Central memory CD8-positive, alpha-beta T cell (primary cell): ENCODE measurements at regions not wholly inside any gene's neighbourhood (a gene's known extent, or its start where the extent isn't known, plus 50 kb on each side); places are given as distances from the start of the nearest gene placed in this dataset.

Experiments
- ATAC-seq: fragments of 150-1000 bp; cut with Tn5 transposase; replicated peaks from 2 replicates; pipeline ENCODE4 v1.10.0; 2022; ENCODE audit warnings: mild to moderate bottlenecking, moderate FRiP score, moderate number of reproducible peaks; ENCODE audit not compliant: poor library complexity, severe bottlenecking; ENCODE audit errors: extremely low read depth
- DNase-seq, 2 donors: peaks; one replicate each; pipeline ENCODE4 v3.0.0; 2021; ENCODE audit warnings: low spot score in 2 of 2
- H3K27ac Mint-ChIP-seq: one replicate; pipeline ENCODE4 v1.8.0; 2022; ENCODE audit warnings: low read depth, mild to moderate bottlenecking, moderate library complexity, mixed read lengths
- H3K27me3 Mint-ChIP-seq: one replicate; pipeline ENCODE4 v1.8.0; 2022; ENCODE audit warnings: mixed read lengths
- H3K36me3 Mint-ChIP-seq: one replicate; pipeline ENCODE4 v1.8.0; 2022; ENCODE audit warnings: mild to moderate bottlenecking, moderate library complexity, mixed read lengths; ENCODE audit not compliant: insufficient read depth
- H3K4me1 Mint-ChIP-seq: one replicate; pipeline ENCODE4 v1.8.0; 2022; ENCODE audit warnings: mixed read lengths
- H3K4me3 Mint-ChIP-seq: one replicate; pipeline ENCODE4 v1.8.0; 2022; ENCODE audit warnings: mild to moderate bottlenecking, moderate library complexity, mixed read lengths
- H3K9me3 Mint-ChIP-seq: one replicate; pipeline ENCODE4 v1.8.0; 2022; ENCODE audit warnings: mixed read lengths

DNA sequence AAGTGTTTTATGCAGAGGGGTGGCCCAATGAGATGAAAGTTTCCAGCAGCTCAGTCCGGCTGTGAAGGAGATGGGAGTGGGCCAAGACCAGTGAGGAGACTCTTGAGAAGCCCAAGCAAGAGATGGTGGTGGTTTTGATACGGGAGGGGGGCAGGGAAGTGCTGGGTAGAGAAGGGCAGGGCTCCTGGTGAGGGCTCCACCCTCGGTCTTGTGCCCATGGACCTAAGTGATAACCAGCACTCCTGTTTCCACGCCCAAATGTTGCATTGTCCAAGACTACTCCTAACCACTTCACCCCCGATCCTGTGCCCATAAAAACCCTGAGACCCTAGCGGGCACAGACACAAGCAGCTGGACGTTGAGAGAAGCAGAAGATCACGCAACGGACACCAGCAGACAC lies 140.9 kb downstream of the MIS18A start:
- Mint-ChIP-seq H3K36me3 (no peaks in the 10 kb centered on the region), H3K27me3 (peaks cover 72% of the 10 kb centered on the region), H3K9me3 (peaks cover 5% of the 10 kb centered on the region), H3K4me3 (no peak overlapping the region), H3K4me1 (no peaks in the 10 kb centered on the region), H3K27ac (no peak overlapping the region)
- ATAC-seq (no peak), DNase-seq (no peak)

GRCh38 chr21:32137266-32137665 lies 141.6 kb downstream of the MIS18A start:
- no peak for ATAC-seq
- Mint-ChIP-seq H3K27ac (no peak overlapping the region), H3K4me1 (no peaks in the 10 kb centered on the region), H3K27me3 (peaks cover 73% of the 10 kb centered on the region), H3K9me3 (peaks cover 5% of the 10 kb centered on the region), H3K36me3 (no peaks in the 10 kb centered on the region), H3K4me3 (no peak overlapping the region)
- no peak for DNase-seq

DNA sequence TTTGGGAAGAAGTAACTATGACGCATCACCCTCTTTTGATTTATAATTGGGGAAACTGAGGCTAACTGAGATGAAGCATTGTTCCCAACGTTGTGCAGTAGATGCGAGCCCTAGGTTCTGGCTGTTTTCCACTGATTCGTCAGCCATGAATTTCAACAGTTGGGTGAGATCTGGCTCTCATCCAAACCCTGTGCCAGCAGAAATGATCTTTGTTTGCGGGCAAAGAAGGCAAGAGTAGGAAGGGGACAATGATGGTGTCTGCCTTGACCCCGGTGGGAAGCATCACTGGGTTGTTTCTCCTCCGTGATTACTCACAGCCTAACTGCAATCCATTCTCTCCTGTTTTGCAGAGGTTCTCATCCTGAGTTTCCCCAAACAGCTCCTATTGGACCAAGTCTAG lies 142.3 kb downstream of the MIS18A start:
- Mint-ChIP-seq H3K4me3 (no peak overlapping the region), H3K36me3 (no peaks in the 10 kb centered on the region), H3K9me3 (peaks cover 6% of the 10 kb centered on the region), H3K4me1 (no peaks in the 10 kb centered on the region), H3K27ac (no peak overlapping the region), H3K27me3 (peaks cover 73% of the 10 kb centered on the region)
- ATAC-seq (no peak), DNase-seq (no peak)

- no peaks in the 10 kb centered on the region for H3K4me1 Mint-ChIP-seq
- peaks cover 10% of the 10 kb centered on the region for H3K9me3 Mint-ChIP-seq
- ATAC-seq (no peak), DNase-seq (no peak)
- H3K27ac Mint-ChIP-seq = no peak overlapping the region
- H3K4me3 Mint-ChIP-seq = no peak overlapping the region
- no peaks in the 10 kb centered on the region for H3K36me3 Mint-ChIP-seq
- H3K27me3 Mint-ChIP-seq = peaks cover 75% of the 10 kb centered on the region
Measured at GRCh38 chr21:32135401-32136363, 143.2 kb downstream of the MIS18A start.

DNA sequence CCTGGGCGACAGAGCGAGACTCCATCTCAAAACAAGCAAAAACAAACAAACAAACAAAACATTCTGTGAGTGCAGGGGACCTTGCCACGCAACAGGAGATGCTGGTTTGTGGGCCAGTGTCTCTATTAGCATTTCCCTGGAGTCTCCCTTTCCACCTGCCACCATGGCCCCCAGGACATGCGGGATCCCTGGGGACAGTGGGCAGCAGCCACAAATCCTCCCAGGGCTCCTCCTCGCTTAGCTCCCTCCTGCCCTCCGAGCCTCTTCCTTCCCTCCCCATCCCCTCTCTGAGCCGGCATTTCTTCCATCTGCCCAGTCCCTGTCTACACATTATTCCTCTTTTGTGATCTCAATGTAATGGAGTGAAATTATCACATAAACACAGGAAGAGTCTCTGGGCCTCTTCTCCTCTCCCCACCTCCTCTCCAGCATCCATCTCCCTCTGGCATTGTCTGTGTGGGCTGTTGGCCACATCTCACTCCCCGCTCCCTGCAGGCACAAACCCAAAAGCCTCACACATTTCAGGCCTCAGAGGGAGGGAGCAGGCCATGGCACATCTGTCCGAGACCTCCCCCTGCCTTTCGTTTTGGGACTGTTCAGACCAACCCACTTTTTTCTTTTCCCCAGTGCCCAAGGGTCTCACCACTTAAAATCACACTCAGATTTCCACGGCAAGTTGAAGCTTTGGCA lies 144.3 kb downstream of the MIS18A start:
- H3K9me3 Mint-ChIP-seq = peaks cover 10% of the 10 kb centered on the region
- no peaks in the 10 kb centered on the region for H3K36me3 Mint-ChIP-seq
- H3K27ac Mint-ChIP-seq = no peak overlapping the region
- H3K4me3 Mint-ChIP-seq = no peak overlapping the region
- DNase-seq (no peak), ATAC-seq (no peak)
- peaks cover 86% of the 10 kb centered on the region for H3K27me3 Mint-ChIP-seq
- no peaks in the 10 kb centered on the region for H3K4me1 Mint-ChIP-seq

DNA sequence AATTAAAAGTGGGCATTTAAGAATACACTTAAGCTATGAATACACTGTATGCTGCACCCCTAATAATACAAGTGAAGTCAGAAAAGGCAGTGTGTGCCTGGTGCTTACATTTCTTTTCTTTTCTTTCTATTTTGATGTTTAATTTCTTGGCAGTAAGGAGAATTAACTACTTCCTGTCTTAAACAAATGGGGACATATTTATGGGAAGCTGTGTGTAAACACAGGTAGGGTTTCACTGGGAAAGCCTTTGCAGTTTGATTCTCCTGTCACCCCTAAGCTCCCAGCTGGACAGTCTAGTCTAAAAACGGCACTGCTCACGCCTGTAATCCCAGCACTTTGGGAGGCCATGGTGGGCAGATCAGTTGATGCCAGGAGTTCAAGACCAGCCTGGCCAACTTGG lies 146.0 kb downstream of the MIS18A start:
- H3K36me3 Mint-ChIP-seq = no peaks in the 10 kb centered on the region
- H3K27ac Mint-ChIP-seq = no peak overlapping the region
- peaks cover 13% of the 10 kb centered on the region for H3K9me3 Mint-ChIP-seq
- DNase-seq = no peak
- ATAC-seq = no peak
- H3K4me3 Mint-ChIP-seq = no peak overlapping the region
- peaks cover 82% of the 10 kb centered on the region for H3K27me3 Mint-ChIP-seq
- H3K4me1 Mint-ChIP-seq = no peaks in the 10 kb centered on the region

DNA sequence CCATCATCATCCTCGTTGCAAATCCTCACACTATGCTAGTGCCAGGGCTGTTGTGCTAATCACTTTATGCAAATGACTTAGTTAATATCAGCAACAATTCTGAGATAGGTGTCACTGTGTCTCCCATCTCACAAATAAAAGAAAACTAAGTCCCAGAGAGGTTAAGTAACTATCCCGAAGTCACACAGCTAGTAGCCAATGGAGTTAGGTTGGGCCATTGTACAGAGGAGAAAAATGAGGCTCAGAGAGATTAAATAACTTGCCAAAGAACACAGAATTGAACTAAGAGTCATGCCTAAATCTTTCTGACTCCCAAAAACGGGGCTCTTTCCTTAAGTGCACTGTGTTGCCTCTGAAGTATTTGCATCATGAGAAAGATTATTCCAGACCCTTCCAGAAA lies 146.4 kb downstream of the MIS18A start:
- DNase-seq = no peak
- Mint-ChIP-seq H3K4me1 (no peaks in the 10 kb centered on the region), H3K27me3 (peaks cover 82% of the 10 kb centered on the region), H3K9me3 (peaks cover 16% of the 10 kb centered on the region), H3K4me3 (no peak overlapping the region), H3K27ac (no peak overlapping the region), H3K36me3 (no peaks in the 10 kb centered on the region)
- no peak for ATAC-seq

DNA sequence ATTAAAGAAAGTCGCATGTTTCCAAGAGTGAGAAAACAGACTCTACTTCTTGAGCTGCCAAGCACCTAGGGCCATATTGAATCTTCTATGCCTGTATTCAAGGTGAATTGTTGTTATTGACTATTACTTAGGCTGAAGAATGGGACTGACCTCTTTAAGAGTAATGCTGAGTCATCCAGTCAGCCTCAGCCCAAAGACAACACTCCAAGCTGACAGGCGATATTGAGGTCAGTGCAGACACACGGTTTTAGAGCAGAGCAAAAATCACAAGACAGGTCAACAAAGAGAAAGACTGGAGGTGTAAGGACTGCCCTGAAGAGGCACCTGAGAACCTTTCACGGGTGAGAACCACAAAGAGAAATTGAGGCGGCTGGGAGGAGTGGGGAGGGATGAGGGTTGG lies 146.9 kb downstream of the MIS18A start:
- DNase-seq (no peak), ATAC-seq (no peak)
- Mint-ChIP-seq H3K27me3 (peaks cover 77% of the 10 kb centered on the region), H3K36me3 (no peaks in the 10 kb centered on the region), H3K27ac (no peak overlapping the region), H3K4me1 (no peaks in the 10 kb centered on the region), H3K4me3 (no peak overlapping the region), H3K9me3 (peaks cover 13% of the 10 kb centered on the region)

DNA sequence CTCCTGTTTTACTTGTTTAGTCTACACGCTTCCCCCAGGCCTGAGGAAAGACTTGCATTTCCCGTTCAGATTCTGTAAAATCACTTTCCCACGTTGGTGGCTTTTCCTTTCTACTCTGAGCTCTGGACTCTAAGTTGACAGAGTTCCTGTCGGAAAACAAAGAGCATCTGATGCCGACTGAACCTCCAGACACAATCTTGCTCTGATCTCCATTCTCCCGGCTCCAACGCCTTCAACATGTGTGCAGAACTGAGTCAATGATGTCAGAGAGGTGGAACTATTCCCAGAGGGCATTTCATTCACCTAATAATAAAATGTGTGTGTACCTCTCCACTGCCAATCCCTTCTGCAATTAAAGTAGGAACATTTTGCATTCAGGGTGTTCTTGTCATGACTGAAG lies 147.7 kb downstream of the MIS18A start:
- DNase-seq (no peak), ATAC-seq (no peak)
- peaks cover 76% of the 10 kb centered on the region for H3K27me3 Mint-ChIP-seq
- H3K4me3 Mint-ChIP-seq = no peak overlapping the region
- H3K9me3 Mint-ChIP-seq = peaks cover 10% of the 10 kb centered on the region
- no peak overlapping the region for H3K27ac Mint-ChIP-seq
- H3K36me3 Mint-ChIP-seq = no peaks in the 10 kb centered on the region
- no peaks in the 10 kb centered on the region for H3K4me1 Mint-ChIP-seq

DNA sequence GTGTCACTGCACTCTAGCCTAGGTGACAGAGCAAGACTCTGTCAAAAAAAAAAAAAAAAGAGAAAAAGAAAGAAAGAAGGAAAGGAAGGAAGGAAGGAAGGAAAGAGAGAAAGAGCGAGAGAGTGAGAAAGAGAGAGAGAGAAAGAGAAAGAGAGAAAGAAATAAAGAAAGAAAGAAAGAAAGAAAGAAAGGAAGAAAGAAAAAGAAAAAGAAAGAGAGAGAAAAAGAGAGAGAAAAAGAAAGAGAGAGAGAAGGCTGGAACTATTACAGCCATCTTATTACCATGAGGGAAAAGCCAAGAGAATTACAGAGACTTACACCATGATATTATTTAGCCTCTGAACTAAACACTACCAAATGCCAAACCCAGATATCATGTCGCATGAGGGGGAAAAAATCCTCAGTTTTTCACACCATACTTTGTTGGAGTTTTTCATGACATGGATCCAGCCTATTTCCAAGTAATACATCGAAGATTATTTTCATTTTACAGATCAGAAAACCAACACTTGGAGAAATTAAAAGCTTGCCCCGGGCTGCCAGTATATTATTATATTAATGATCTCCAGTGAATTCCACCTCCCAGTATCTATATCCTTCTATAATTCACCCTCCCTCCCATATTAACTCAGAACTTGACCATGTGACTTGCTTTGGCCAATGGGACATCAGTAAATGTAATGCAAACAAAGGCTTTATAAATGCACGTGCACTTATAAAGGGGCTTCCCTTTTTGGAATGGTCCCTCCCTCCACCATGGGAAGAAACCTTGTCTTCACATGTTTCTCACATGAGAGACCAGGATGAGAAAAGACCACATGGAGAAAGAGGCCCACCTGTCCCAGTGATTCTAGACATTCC lies 148.6 kb downstream of the MIS18A start:
- H3K9me3 Mint-ChIP-seq = peaks cover 16% of the 10 kb centered on the region
- H3K27me3 Mint-ChIP-seq = peaks cover 79% of the 10 kb centered on the region
- DNase-seq (no peak), ATAC-seq (no peak)
- H3K4me1 Mint-ChIP-seq = no peaks in the 10 kb centered on the region
- no peak overlapping the region for H3K27ac Mint-ChIP-seq
- H3K4me3 Mint-ChIP-seq = no peak overlapping the region
- no peaks in the 10 kb centered on the region for H3K36me3 Mint-ChIP-seq

GRCh38 chr21:32127081-32127480 lies 151.8 kb downstream of the MIS18A start:
- Mint-ChIP-seq H3K36me3 (no peaks in the 10 kb centered on the region), H3K27me3 (peaks cover 73% of the 10 kb centered on the region), H3K4me1 (no peaks in the 10 kb centered on the region), H3K4me3 (no peak overlapping the region), H3K9me3 (peaks cover 16% of the 10 kb centered on the region), H3K27ac (no peak overlapping the region)
- DNase-seq (no peak), ATAC-seq (no peak)

DNA sequence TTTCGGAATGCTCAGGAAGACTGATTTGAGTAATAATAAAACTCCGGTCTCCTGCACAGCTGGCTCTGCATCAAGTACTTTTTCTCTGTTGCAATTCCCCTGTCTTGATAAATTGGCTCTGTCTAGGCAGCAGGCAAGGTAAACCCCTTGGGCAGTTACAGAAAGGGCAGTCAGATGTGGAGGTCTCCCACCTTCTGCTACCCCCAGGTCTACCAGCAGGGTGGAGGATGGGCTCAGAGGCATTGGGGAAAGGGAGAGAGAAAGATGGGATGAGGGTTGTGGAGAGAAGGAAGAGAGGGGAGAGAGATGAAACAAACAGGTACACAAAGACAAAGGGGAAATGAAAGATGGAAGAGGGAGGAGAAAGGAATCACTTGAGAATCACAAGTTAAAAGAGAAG lies 156.8 kb downstream of the MIS18A start:
- DNase-seq (no peak), ATAC-seq (no peak)
- no peak overlapping the region for H3K4me3 Mint-ChIP-seq
- H3K9me3 Mint-ChIP-seq = peaks cover 5% of the 10 kb centered on the region
- H3K27ac Mint-ChIP-seq = no peak overlapping the region
- no peaks in the 10 kb centered on the region for H3K4me1 Mint-ChIP-seq
- H3K36me3 Mint-ChIP-seq = no peaks in the 10 kb centered on the region
- peaks cover 62% of the 10 kb centered on the region for H3K27me3 Mint-ChIP-seq
